HL-60 (cell line): ENCODE measurements at regions not wholly inside any gene's neighbourhood (a gene's known extent, or its start where the extent isn't known, plus 50 kb on each side); places are given as distances from the start of the nearest gene placed in this dataset.
A peak's percentile ranks its signal among the peaks of the same experiment; 100 is the strongest.
"Not testable (repeated sequence)": the region's sequence is repeated elsewhere in the genome, so short reads cannot be mapped to it uniquely, and the experiment has no call there.

Source experiments
- DNase-seq, 2 experiments: peaks; one replicate each; pipeline ENCODE4 v3.0.0-alpha.2; 2010 to 2020; ENCODE audit warnings: low read depth in 1 of 2, low spot score in 1 of 2
- H3K27ac ChIP-seq: fragments of 250-450 bp; sonication (Bioruptor Pico); replicated peaks from 2 replicates; pipeline ENCODE4 v1.5.1; 2020; ENCODE audit warnings: mild to moderate bottlenecking, moderate library complexity
- H3K27me3 ChIP-seq: fragments of 250-450 bp; sonication (Bioruptor Pico); 2 replicates; pipeline ENCODE4 v1.5.1; 2021; ENCODE audit warnings: mild to moderate bottlenecking, moderate library complexity; ENCODE audit not compliant: insufficient read depth, poor library complexity, severe bottlenecking
- H3K4me3 ChIP-seq: replicated peaks from 2 replicates; pipeline ENCODE4 v1.5.1; 2011; ENCODE audit warnings: mild to moderate bottlenecking, control low read depth, low read length; ENCODE audit not compliant: insufficient read depth
- CTCF ChIP-seq: IDR thresholded peaks from one replicate; pipeline ENCODE4 v1.5.1; 2011; ENCODE audit warnings: low read length, control low read depth, inconsistent platforms; ENCODE audit not compliant: insufficient read depth
- GABPA ChIP-seq: IDR thresholded peaks from 2 replicates; pipeline ENCODE4 v1.6.1; 2012; ENCODE audit warnings: low read depth
- POLR2AphosphoS5 ChIP-seq: IDR thresholded peaks from 2 replicates; pipeline ENCODE4 v1.6.1; 2012; ENCODE audit warnings: low read depth
- REST ChIP-seq: IDR thresholded peaks from 2 replicates; pipeline ENCODE4 v1.6.1; 2012; ENCODE audit warnings: low read depth; ENCODE audit not compliant: insufficient replicate concordance
- SPI1 ChIP-seq: IDR thresholded peaks from 2 replicates; pipeline ENCODE4 v1.6.1; 2012; ENCODE audit warnings: low read depth, mild to moderate bottlenecking, borderline replicate concordance

GRCh38 chr4:9679704-9680478 lies 101.5 kb upstream of the DRD5 start:
- Histone ChIP-seq H3K27ac (no peak overlapping the region), H3K27me3 (no peaks in the 10 kb centered on the region), H3K4me3 (no peak overlapping the region)
- no peak for TF ChIP-seq CTCF
- no peak for TF ChIP-seq GABPA
- no peak for TF ChIP-seq REST
- TF ChIP-seq POLR2AphosphoS5: no peak
- no peak for TF ChIP-seq SPI1
- DNase-seq: no peak

GRCh38 chr4:9683174-9683573 lies 98.3 kb upstream of the DRD5 start:
- H3K27ac ChIP-seq, DNase-seq, H3K27me3 ChIP-seq, H3K4me3 ChIP-seq: not testable (repeated sequence)

- H3K27me3 ChIP-seq, H3K27ac ChIP-seq, DNase-seq, H3K4me3 ChIP-seq: not testable (repeated sequence)
Observed at GRCh38 chr4:9685016-9685415, 96.4 kb upstream of the DRD5 start.

- DNase-seq: no peak
- no peaks in the 10 kb centered on the region for H3K27me3 ChIP-seq
- no peak overlapping the region for H3K27ac ChIP-seq
- no peak for TF ChIP-seq REST
- no peak for TF ChIP-seq GABPA
- no peak for TF ChIP-seq CTCF
- TF ChIP-seq SPI1: no peak
- TF ChIP-seq POLR2AphosphoS5: no peak
- no peak overlapping the region for H3K4me3 ChIP-seq
Observed at GRCh38 chr4:9685692-9686091, 95.7 kb upstream of the DRD5 start.

GRCh38 chr4:9690636-9691237 lies 90.7 kb upstream of the DRD5 start:
- H3K4me3 ChIP-seq: peak overlapping the region; percentile 48; the same call in 1 of the 2 replicates
- not testable (repeated sequence) for H3K27me3 ChIP-seq, DNase-seq, H3K27ac ChIP-seq
